A549 (cell line): ENCODE measurements at regions not wholly inside any gene's neighbourhood (a gene's known extent, or its start where the extent isn't known, plus 50 kb on each side); places are given as distances from the start of the nearest gene placed in this dataset.

Experiments used
- ATAC-seq, 2 experiments: fragments of 200-7000 bp in 1 of 2; fragments of >200 bp in 1 of 2; cut with Nextera tagmentation in 1 of 2; cut with Tn5 transposase in 1 of 2; 3 replicates each; pipeline versions ENCODE4 v1.8.0 to v1.9.1; 2018 to 2020; ENCODE audit warnings: mild to moderate bottlenecking in 1 of 2, moderate library complexity in 1 of 2
- CTCF ChIA-PET: fragments of 300-600 bp; sonication (Branson Sonifier 250); formaldehyde crosslinking; extraction: SDS; loops from one replicate; lab custom pipeline; 2021; ENCODE audit warnings: antibody characterized with exemption, inconsistent platforms; lab: Yijun Ruan, JAX
- POLR2A ChIA-PET: fragments of 350-600 bp; formaldehyde crosslinking; extraction: SDS; loops from one replicate; lab custom pipeline; 2021; ENCODE audit warnings: antibody characterized with exemption, inconsistent platforms; lab: Yijun Ruan, JAX
- DNase-seq, 2 experiments: peaks; one replicate each; pipeline versions ENCODE4 v3.0.0 to v3.0.0-alpha.2; 2011 to 2016; ENCODE audit warnings: low read depth in 1 of 2, low spot score in 1 of 2
- FAIRE-seq: peaks from 2 replicates; lab custom pipeline; 2011; peaks lifted over from hg19 to GRCh38; lab: Jason Lieb, UNC
- H3K27ac ChIP-seq, 2 experiments: fragments of >200 bp; sonication (Bioruptor Twin); formaldehyde crosslinking; 3 replicates each; pipeline ENCODE4 v1.5.1; 2016 to 2017
- H3K4me1 ChIP-seq: fragments of >200 bp; sonication (Bioruptor Twin); formaldehyde crosslinking; 3 replicates; pipeline ENCODE4 v1.6.1; 2016
- H3K4me2 ChIP-seq: fragments of >200 bp; sonication (Bioruptor Twin); formaldehyde crosslinking; 3 replicates; pipeline ENCODE4 v1.6.1; 2016
- H3K4me3 ChIP-seq: fragments of >200 bp; sonication (Bioruptor Twin); formaldehyde crosslinking; 3 replicates; pipeline ENCODE4 v1.5.1; 2016
- H3K9me3 ChIP-seq: fragments of >200 bp; sonication (Bioruptor Twin); formaldehyde crosslinking; 3 replicates; pipeline ENCODE4 v1.6.1; 2016
- CBX2 ChIP-seq: fragments of 200-600 bp; sonication (generic); IDR thresholded peaks from 2 replicates; pipeline ENCODE4 v1.6.1; 2016; ENCODE audit warnings: low read depth, mild to moderate bottlenecking, borderline replicate concordance
- CBX8 ChIP-seq: fragments of 200-600 bp; sonication (generic); IDR thresholded peaks from 2 replicates; pipeline ENCODE4 v1.6.1; 2016
- CEBPB ChIP-seq, 2 experiments: fragments of >200 bp in 1 of 2; sonication (Bioruptor Twin) in 1 of 2; formaldehyde crosslinking in 1 of 2; IDR thresholded peaks; 2 replicates each; pipeline ENCODE4 v1.6.1; 2012 to 2016
- CHD2 ChIP-seq: fragments of 150-350 bp; IDR thresholded peaks from 2 replicates; pipeline ENCODE4 v1.6.1; 2014; ENCODE audit warnings: low read length; ENCODE audit not compliant: partially characterized antibody
- CTCF ChIP-seq: fragments of >200 bp; sonication (Bioruptor Twin); formaldehyde crosslinking; IDR thresholded peaks from 3 replicates; pipeline ENCODE4 v1.5.1; 2016
- EHF ChIP-seq: fragments of 250-450 bp; sonication (Bioruptor Pico); IDR thresholded peaks from 2 replicates; pipeline ENCODE4 v1.5.0; 2020; ENCODE audit warnings: mild to moderate bottlenecking
- EP300 ChIP-seq, 2 experiments: fragments of >200 bp; sonication (Bioruptor Twin); formaldehyde crosslinking; IDR thresholded peaks; 2 replicates in 1 of 2; 3 replicates in 1 of 2; pipeline ENCODE4 v1.6.1; 2016 to 2017
- FOXS1 ChIP-seq: fragments of 250-450 bp; sonication (Bioruptor Pico); IDR thresholded peaks from 2 replicates; pipeline ENCODE4 v1.5.0; 2020; ENCODE audit warnings: mild to moderate bottlenecking, moderate library complexity
- GATA3 ChIP-seq: IDR thresholded peaks from 2 replicates; pipeline ENCODE4 v1.6.1; 2012; ENCODE audit warnings: borderline replicate concordance
- HES2 ChIP-seq: fragments of >200 bp; sonication (Bioruptor Twin); formaldehyde crosslinking; IDR thresholded peaks from 2 replicates; pipeline ENCODE4 v1.6.1; 2016
- HEYL ChIP-seq: fragments of 250-450 bp; sonication (Bioruptor Pico); IDR thresholded peaks from 2 replicates; pipeline ENCODE4 v1.8.0; 2021; ENCODE audit warnings: mild to moderate bottlenecking, moderate library complexity
- HOXA7 ChIP-seq: fragments of 250-450 bp; sonication (Bioruptor Pico); IDR thresholded peaks from 2 replicates; pipeline ENCODE4 v1.5.0; 2020; ENCODE audit warnings: mild to moderate bottlenecking, moderate library complexity
- HOXB13 ChIP-seq: fragments of 250-450 bp; sonication (Bioruptor Pico); IDR thresholded peaks from 2 replicates; pipeline ENCODE4 v1.5.0; 2020; ENCODE audit warnings: low read depth, mild to moderate bottlenecking, moderate library complexity
- HOXB5 ChIP-seq: fragments of 250-450 bp; sonication (Bioruptor Pico); IDR thresholded peaks from 2 replicates; pipeline ENCODE4 v1.5.0; 2020; ENCODE audit warnings: mild to moderate bottlenecking, moderate library complexity
- JUN ChIP-seq, 2 experiments: fragments of >200 bp; sonication (Bioruptor Twin); formaldehyde crosslinking; IDR thresholded peaks; 2 replicates in 1 of 2; 3 replicates in 1 of 2; pipeline ENCODE4 v1.6.1; 2016 to 2017
- JUNB ChIP-seq: fragments of >200 bp; sonication (Bioruptor Twin); formaldehyde crosslinking; IDR thresholded peaks from 2 replicates; pipeline ENCODE4 v1.6.1; 2016
- KDM1A ChIP-seq: fragments of 200-600 bp; sonication (generic); IDR thresholded peaks from 2 replicates; pipeline ENCODE4 v1.6.1; 2016; ENCODE audit warnings: low read depth, mild to moderate bottlenecking
- MAFK ChIP-seq: fragments of 450-650 bp; IDR thresholded peaks from 2 replicates; pipeline ENCODE4 v1.6.1; 2014; ENCODE audit not compliant: partially characterized antibody
- NFE2L2 ChIP-seq: fragments of 150-350 bp; conservative IDR thresholded peaks from 2 replicates; pipeline ENCODE4 v1.6.1; 2014; ENCODE audit warnings: low read length
- NPAS2 ChIP-seq: fragments of 250-450 bp; sonication (Bioruptor Pico); IDR thresholded peaks from 2 replicates; pipeline ENCODE4 v1.8.0; 2022; ENCODE audit warnings: mild to moderate bottlenecking, moderate library complexity, borderline replicate concordance
- NR3C1 ChIP-seq: fragments of >200 bp; sonication (Bioruptor Twin); formaldehyde crosslinking; IDR thresholded peaks from 3 replicates; pipeline ENCODE4 v1.6.1; 2017
- PHF8 ChIP-seq: fragments of 200-600 bp; sonication (generic); IDR thresholded peaks from 2 replicates; pipeline ENCODE4 v1.6.1; 2016; ENCODE audit warnings: low read depth, mild to moderate bottlenecking, antibody characterized with exemption, moderate library complexity, borderline replicate concordance
- RAD21 ChIP-seq, 2 experiments: fragments of >200 bp in 1 of 2; sonication (Bioruptor Twin) in 1 of 2; formaldehyde crosslinking in 1 of 2; IDR thresholded peaks in 1 of 2; conservative IDR thresholded peaks in 1 of 2; 2 replicates in 1 of 2; 3 replicates in 1 of 2; pipeline ENCODE4 v1.6.1; 2012 to 2018; ENCODE audit warnings: inconsistent platforms in 1 of 2
- RARB ChIP-seq: fragments of 250-450 bp; sonication (Bioruptor Pico); IDR thresholded peaks from 2 replicates; pipeline ENCODE4 v1.8.0; 2021; ENCODE audit warnings: mild to moderate bottlenecking, moderate library complexity
- RCOR1 ChIP-seq: fragments of 150-350 bp; IDR thresholded peaks from 2 replicates; pipeline ENCODE4 v1.6.1; 2014; ENCODE audit warnings: antibody characterized with exemption, low read length, low read depth
- TFCP2L1 ChIP-seq: fragments of 250-450 bp; sonication (Bioruptor Pico); IDR thresholded peaks from 2 replicates; pipeline ENCODE4 v1.5.0; 2021; ENCODE audit warnings: mild to moderate bottlenecking
- TP53 ChIP-seq: fragments of 250-450 bp; sonication (Bioruptor Pico); IDR thresholded peaks from 2 replicates; pipeline ENCODE4 v1.5.0; 2021; ENCODE audit warnings: mild to moderate bottlenecking, moderate library complexity
- ZFP36 ChIP-seq: fragments of 450-650 bp; IDR thresholded peaks from 2 replicates; pipeline ENCODE4 v1.6.1; 2014; ENCODE audit warnings: borderline replicate concordance; ENCODE audit not compliant: partially characterized antibody
- ZSCAN20 ChIP-seq: fragments of 250-450 bp; sonication (Bioruptor Pico); IDR thresholded peaks from 2 replicates; pipeline ENCODE4 v1.8.0; 2022; ENCODE audit warnings: mild to moderate bottlenecking, moderate library complexity
- WGBS: methylation state at CpG from one replicate; pipeline ENCODE4 v1.1.6; 2017; ENCODE audit errors: missing lambda C conversion rate; 5-methylcytosine and 5-hydroxymethylcytosine counted together
- TF ChIP-seq, protein P1 (sequence below): IDR thresholded peaks from 2 replicates; pipeline ENCODE4 v1.6.1; 2012; ENCODE audit warnings: low read depth, borderline replicate concordance
- TF ChIP-seq, protein P2 (sequence below): fragments of 250-450 bp; sonication (Bioruptor Pico); IDR thresholded peaks from 2 replicates; pipeline ENCODE4 v1.5.0; 2020; ENCODE audit warnings: low read depth, mild to moderate bottlenecking, moderate library complexity
- TF ChIP-seq, protein P3 (sequence below): fragments of >200 bp; sonication (Bioruptor Twin); formaldehyde crosslinking; IDR thresholded peaks from 3 replicates; pipeline ENCODE4 v1.6.1; 2016

- no peak for TF ChIP-seq FOXS1 (CRISPR knock-in tag)
- no peak for TF ChIP-seq JUN (IDR thresholded peaks at IDR 0.05)
- no peak for TF ChIP-seq NPAS2
- no peaks in the 10 kb centered on the region for H3K9me3 ChIP-seq
- no peak overlapping the region for H3K27ac ChIP-seq
- POLR2A ChIA-PET, result no interaction called here
- DNase-seq (no peak), FAIRE-seq (no peak), ATAC-seq (no peak)
- no peak overlapping the region for H3K4me3 ChIP-seq
- 85% methylated on average over 1 of the region's 1 CpG for WGBS
- no peak overlapping the region for H3K4me2 ChIP-seq
- CTCF ChIA-PET, result interaction anchor here (1.6 kb wide), 1 partner anchor 260 kb away, joined by 4 read pairs; no protein-coding TSS in a partner anchor
- H3K4me1 ChIP-seq, result no peaks in the 10 kb centered on the region
These were observed 192.3 kb downstream of the UTRN start for GRCh38 chr6:144477396-144477795.

- ChIA-PET POLR2A (interaction anchor here (0.7 kb wide), 1 partner anchor 373 kb away, joined by 3 read pairs; no protein-coding TSS in a partner anchor), CTCF (no interaction called here)
- Histone ChIP-seq H3K4me2 (no peak overlapping the region), H3K27ac (no peak overlapping the region), H3K9me3 (no peaks in the 10 kb centered on the region), H3K4me1 (no peaks in the 10 kb centered on the region), H3K4me3 (no peak overlapping the region)
- ATAC-seq, result no peak
- FAIRE-seq, result no peak
- TF ChIP-seq FOXS1 (CRISPR knock-in tag), result no peak
- TF ChIP-seq MAFK, result no peak
- TF ChIP-seq EP300 (IDR thresholded peaks at IDR 0.05), result no peak
- TF ChIP-seq CBX8, result no peak
- no peak for TF ChIP-seq CBX2
- TF ChIP-seq RCOR1, result no peak
- no peak for TF ChIP-seq TFCP2L1 (CRISPR knock-in tag)
- no peak for TF ChIP-seq CTCF
- TF ChIP-seq ZSCAN20 (CRISPR knock-in tag), result no peak
- TF ChIP-seq CHD2, result no peak
- no peak for TF ChIP-seq NFE2L2
- TF ChIP-seq, protein P1, sequence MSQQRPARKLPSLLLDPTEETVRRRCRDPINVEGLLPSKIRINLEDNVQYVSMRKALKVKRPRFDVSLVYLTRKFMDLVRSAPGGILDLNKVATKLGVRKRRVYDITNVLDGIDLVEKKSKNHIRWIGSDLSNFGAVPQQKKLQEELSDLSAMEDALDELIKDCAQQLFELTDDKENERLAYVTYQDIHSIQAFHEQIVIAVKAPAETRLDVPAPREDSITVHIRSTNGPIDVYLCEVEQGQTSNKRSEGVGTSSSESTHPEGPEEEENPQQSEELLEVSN, result no peak
- TF ChIP-seq NR3C1, result no peak
- TF ChIP-seq EHF (CRISPR knock-in tag), result no peak
- no peak for TF ChIP-seq RARB
- no peak for TF ChIP-seq HEYL (CRISPR knock-in tag)
- no peak for DNase-seq
These were observed 192.7 kb downstream of the UTRN start for GRCh38 chr6:144477856-144478255.

GRCh38 chr6:144478483-144478882 is 193.3 kb downstream of the UTRN start:
- ChIA-PET POLR2A (interaction anchor here (0.7 kb wide), 1 partner anchor 374 kb away, joined by 3 read pairs; no protein-coding TSS in a partner anchor), CTCF (interaction anchor here (0.9 kb wide), 1 partner anchor 374 kb away, joined by 3 read pairs; no protein-coding TSS in a partner anchor)
- WGBS, result 95% methylated on average over 5 of the region's 5 CpGs
- H3K27ac ChIP-seq, result no peak overlapping the region
- FAIRE-seq, result no peak
- no peak for ATAC-seq
- no peak overlapping the region for H3K4me2 ChIP-seq
- DNase-seq, result no peak
- H3K9me3 ChIP-seq, result no peaks in the 10 kb centered on the region
- no peaks in the 10 kb centered on the region for H3K4me1 ChIP-seq
- no peak overlapping the region for H3K4me3 ChIP-seq
- TF ChIP-seq ZFP36 (no peak), JUNB (no peak), CBX2 (no peak), HOXB13 (CRISPR knock-in tag) (no peak), HOXA7 (CRISPR knock-in tag) (no peak), KDM1A (no peak), GATA3 (no peak), PHF8 (no peak), NR3C1 (no peak), HES2 (no peak), HOXB5 (CRISPR knock-in tag) (no peak), RAD21 (conservative IDR thresholded peaks at IDR 0.05 in 1 of 2, IDR thresholded peaks at IDR 0.05 in 1 of 2) (no peak), TP53 (no peak), CEBPB (IDR thresholded peaks at IDR 0.05) (no peak), MAFK (no peak)
- TF ChIP-seq, protein P2, sequence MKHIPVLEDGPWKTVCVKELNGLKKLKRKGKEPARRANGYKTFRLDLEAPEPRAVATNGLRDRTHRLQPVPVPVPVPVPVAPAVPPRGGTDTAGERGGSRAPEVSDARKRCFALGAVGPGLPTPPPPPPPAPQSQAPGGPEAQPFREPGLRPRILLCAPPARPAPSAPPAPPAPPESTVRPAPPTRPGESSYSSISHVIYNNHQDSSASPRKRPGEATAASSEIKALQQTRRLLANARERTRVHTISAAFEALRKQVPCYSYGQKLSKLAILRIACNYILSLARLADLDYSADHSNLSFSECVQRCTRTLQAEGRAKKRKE (CRISPR knock-in tag), result no peak
- TF ChIP-seq, protein P1, result no peak
- TF ChIP-seq, protein P3, sequence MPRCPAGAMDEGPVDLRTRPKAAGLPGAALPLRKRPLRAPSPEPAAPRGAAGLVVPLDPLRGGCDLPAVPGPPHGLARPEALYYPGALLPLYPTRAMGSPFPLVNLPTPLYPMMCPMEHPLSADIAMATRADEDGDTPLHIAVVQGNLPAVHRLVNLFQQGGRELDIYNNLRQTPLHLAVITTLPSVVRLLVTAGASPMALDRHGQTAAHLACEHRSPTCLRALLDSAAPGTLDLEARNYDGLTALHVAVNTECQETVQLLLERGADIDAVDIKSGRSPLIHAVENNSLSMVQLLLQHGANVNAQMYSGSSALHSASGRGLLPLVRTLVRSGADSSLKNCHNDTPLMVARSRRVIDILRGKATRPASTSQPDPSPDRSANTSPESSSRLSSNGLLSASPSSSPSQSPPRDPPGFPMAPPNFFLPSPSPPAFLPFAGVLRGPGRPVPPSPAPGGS, result no peak
